Raji (cell line): ENCODE measurements at regions not wholly inside any gene's neighbourhood (a gene's known extent, or its start where the extent isn't known, plus 50 kb on each side); places are given as distances from the start of the nearest gene placed in this dataset.

Experiments used
- POLR2A ChIP-seq: IDR thresholded peaks from 2 replicates; pipeline ENCODE4 v1.6.1; 2011; ENCODE audit warnings: low read depth, low read length, control low read depth; ENCODE audit not compliant: insufficient read depth

DNA sequence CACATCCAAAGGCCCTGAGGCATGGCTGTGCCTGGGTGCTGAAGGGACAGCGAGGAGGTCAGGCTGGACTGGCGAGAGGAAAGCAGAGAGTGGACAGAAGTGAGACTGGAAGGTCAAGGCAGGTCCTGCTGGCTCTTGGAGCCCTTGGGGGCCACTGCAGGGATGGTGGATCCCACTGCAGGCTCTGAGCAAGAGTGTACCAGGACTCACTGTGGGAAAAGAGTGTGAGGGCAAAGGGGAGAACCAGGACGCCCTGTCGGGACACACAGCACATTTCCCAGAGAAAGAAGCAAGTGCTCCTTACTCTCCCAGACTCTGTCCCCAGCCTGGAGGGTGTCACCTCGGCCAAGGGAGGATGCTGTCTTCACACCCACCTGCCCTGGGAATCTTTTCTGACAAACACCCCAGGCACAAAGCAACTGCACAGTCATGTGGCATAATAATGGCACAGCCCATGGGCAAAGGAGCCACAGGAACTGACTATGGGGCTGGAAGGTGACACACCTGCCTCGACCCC is 172.3 kb upstream of the CST7 start:
- TF ChIP-seq POLR2A = no peak

DNA sequence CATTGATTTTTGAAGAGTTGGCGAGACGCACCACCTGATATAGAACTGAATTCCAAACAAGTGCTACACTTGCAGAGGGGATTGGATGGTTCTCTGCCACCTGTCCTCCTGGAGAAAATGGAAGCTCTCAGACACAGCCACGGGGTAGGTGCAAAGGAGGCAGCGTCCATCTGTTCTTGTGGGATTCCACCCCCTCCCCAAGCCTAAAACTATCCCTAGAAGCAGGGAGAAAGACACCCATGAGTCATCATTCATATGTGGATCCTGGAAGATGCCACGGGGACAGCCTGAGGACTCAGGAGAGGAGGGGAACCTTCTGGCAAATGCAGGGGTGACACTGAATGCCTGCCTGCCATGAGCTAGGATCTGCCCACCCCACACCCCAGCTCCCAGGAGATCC is 171.3 kb upstream of the CST7 start:
- no peak for TF ChIP-seq POLR2A

DNA sequence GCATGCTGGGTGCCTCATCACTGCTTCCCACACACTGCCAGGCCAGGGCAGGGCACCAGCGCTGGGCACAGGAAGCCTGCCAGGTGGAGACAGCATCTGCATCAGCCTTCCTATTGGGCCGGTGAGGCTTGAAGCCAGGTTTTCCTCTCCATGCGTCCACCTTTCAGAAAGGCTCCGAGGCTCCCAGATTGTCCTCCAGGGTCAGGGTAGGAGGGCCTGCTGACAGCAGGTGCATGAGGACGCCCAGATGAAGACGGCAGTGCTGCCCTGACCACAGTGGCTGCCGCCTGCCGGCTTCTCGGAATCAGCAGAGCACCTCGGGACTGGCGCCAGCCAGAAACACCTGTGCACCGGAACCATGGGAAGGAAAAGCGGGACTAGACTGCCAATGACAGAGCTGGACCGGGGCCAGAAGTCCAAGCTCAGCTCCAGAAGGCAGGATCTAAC is 170.5 kb upstream of the CST7 start:
- no peak for TF ChIP-seq POLR2A

DNA sequence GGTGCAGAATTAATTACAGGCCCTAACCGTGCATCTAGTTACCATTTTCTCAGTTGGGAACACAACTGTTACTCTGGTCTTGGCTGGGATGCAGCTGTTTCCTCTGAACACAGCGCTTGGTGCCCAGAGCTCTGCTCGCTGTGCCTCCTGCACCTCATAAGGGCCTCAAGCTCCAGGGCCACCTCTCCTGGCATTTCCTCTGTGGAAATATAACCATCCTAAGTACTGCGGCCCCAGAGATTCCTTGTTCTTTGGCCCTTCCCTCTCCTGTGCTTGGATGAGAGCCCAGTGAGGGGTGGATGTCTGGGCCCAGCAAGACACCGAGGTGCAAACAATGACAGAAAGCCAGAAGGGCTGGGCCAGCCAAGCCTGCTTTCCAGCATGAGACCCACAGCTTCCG is 169.9 kb upstream of the CST7 start:
- TF ChIP-seq POLR2A = no peak

DNA sequence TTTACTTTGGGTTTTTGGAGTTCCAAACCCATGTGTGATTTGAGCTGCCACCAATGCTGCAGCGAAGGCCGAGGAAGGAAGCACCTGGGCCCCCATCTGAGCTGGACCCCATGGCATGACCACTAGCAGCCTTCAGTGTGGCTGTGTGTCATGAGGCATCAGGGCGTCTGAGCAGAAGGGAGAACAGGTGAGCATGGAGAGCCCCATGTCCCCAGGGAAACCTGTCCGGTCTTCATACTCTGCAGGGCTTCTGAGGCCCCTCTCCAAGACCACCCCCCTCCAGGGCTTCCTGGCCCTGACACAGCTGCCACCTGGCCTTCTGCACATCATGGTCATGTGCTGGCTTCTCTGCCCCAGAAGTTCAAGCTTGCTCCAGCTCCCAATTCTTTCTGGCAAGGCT is 169.1 kb upstream of the CST7 start:
- no peak for TF ChIP-seq POLR2A

DNA sequence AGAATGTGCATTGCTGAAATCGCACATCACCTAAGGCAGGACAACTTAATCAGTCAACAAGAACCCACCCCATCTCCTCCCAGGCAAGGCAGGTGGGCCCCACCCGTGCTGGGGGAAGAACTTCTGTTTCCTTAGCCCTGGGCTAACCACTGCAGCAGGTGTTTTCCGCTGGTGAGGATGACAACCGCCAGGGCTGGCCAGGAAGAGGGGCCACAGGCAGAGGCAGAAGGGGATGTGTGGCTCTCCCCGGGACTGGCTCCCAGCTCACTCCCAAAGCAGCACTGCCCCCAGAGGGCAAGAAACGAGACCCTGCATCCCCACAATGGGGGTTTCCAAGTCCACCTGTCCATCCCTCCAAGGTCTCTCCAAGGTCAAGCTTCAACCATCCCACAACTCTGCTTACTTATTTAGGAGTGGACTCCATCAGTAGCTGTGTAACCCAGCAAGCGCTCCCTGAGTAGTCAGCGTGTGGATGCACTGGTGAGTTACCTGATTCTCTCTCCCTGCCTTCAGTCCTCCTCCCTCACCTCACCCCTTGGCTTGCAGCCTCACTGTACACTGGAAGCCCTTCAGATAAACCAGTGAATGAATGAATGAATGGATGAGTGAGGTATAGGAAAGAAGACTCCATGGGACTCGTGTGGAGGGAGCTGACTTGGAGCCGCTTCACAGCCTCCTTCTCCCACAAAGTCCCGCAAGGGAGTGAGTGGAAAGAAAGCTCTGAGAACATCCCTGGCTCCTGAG is 168.2 kb upstream of the CST7 start:
- TF ChIP-seq POLR2A = no peak

DNA sequence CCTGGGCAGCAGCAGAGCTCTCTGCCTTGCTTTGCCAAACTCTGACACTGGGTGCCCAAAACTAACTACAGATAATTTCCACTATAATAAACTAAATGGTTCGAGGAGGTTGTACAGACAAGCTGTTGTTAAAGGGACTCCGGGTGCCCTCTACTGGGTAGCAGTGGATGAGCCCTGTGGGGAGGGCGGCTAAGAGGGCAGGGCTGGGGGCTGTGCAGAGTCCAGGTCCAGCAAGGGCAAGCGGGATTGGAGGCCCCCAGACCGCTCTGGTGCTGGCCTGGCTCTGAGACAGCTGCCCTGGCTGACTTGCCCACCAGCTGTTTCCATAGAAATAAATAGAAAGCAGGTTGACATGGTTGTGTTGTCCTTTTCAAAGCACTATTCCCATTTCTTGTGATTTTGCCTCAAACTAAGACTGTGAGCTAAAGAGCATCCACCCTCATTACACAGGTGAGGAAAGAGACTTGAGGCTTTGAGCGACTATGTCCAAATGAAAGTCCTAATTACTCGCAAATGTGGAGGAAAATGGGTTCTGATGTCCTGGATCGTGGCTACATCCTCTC is 167.6 kb upstream of the CST7 start:
- TF ChIP-seq POLR2A = no peak

DNA sequence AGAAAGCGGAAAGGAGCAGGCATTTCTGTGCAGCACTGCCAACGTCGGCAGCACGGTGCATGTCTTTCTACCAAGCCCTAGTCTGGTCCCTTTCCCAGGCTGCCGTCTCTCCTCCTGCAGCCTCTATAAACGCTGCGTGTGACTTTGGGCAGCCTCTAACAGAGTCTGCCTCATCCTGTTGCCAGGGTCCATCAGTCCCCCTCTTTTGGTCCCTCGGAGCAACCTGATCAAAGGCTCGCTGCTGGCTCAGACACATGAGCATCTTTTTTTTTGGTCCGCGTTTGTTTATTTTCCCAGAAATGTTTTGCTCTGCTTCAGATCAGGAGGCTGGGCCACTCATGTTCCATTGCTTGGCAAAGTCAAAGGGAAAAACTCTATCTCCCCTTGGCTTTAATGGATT is 166.8 kb upstream of the CST7 start:
- no peak for TF ChIP-seq POLR2A

DNA sequence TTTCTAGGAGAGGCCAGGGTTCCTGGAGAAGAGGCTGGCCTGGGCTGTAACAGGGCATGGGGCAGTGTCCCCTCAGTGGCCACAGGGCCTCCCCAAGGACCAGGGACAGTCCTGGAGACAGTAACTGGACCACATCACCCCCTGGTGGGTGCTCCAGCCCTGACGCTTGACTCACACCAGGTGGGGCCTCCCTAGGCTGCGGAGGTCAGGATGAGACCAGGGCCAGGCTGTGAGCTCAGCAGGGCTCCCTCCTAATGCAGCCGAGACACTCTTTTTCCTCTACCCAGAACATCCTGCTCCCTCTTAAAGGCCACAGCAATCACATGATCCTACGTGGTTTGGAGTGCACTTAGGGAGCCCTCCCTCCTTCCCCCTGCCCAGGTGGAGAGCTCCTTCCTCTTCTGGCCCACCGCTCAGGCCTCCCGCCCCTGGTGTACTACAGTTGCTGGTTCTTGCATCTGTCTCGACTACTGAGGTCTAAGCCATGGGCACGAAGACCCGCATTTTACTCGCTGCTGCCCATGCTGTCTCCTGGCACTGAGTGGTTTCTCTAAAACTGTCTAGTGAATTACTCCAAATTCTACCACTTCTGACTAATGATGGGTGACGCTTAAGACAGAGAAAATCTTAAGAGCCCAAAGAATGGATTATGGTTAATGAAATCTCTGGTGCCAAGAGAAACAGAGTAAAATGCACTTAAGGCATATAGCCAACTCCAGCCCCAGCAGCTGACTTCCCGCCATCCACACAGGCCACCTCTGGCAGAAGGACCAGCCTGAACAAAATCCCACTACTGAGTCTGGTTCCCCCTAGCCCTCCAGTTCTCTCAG is 166.1 kb upstream of the CST7 start:
- TF ChIP-seq POLR2A = no peak

DNA sequence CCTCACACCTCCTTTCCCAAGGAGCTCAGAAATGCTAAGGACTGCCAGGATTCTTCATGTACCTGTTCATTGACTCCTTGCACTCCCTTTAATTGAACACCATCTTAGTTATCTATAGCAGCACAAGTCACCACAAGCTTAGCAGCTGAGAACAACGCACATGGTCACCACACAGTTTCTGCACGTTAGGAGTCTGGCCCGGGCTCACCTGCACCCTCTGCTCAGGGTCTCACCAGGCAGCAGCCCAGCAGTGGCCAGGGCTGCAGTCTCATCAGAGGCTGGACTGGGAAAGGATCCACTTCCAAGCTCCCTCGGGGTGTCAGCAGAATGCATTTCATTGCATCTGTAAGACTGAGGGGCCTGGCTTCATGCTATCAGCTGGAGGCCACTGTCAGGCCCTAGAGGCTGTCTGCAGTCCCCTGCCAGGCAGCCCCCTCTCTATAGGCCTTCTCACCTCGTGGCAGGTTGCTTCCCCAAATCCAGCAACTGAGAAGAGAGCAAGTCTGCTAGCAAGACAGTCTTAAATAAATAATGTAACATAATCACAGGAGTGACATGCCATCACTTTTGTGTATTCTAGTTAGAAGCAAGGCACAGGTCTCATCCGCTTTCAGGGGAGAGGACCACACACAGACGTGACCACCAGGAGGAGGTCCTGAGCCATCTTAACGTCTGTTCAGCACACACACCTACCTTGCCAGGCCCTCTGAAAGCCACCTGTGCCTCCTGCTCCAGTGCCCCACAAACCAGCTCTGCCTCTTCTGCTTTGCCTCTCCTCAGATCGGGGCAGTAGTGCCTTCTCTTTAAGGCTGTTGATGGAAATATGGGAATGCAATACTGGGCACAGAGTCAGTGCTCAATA is 165.2 kb upstream of the CST7 start:
- no peak for TF ChIP-seq POLR2A

DNA sequence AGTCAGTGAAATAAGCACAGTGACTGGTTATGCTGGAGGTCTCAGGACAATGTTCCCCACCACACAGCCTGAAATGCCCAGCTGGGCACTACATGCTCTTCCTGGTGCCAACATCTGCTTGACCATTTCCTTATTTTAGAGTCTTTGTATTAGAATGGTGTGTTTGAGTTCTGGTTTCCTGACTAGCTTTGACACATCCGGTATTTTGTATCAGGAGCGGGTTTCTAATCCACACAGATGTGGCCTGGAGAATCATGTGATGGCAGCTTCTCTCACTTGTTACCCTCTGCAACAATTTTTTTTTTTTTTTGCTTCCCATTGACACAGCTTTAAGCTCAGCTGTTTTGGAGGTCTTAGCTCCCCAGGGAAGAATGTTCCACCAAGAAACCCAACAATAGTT is 164.5 kb upstream of the CST7 start:
- TF ChIP-seq POLR2A = no peak

DNA sequence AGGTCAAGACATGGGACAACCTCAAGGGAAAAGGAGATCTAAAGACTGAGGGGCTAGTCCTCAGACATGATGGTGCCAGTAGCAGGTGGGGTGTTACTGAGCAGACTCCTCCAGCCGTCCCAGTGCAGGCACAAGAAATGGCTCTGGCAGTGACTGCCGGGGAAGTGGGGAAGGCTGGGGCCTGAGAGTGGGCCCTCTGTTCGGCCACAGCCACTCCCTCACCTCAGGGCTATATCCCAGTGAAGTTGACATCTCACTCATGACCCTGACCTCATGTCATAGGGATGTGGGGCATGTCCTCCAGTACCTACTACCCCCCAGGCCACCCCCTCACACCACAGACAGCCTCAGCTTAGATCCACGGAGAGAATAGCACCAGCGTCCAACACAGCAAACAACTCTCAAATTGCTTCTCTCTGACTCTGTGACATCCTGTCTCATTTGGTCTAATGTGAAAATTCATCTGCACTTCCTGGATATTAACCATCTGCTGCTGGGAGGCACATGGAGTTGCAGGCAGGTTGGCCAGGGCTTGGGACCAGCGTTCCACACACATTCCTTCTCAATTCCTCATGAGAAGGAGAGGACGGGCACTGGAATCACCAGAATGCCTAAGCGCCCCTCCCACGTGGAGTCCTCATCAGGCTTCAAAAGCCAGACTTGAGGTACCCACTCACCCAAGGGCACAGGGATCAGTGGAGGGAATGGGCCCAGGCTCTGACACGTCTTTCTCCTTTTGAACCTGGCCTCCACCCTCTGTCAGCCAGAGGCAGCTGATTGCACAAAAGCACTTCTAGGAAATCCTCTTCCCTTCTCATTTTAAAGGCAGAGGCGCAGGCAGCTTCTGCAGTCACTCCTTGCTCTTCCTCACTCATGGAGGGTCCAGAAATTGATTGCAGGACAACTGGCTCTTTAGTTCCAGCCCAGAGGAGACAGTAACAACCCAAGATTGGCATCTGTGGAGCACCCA is 163.6 kb upstream of the CST7 start:
- TF ChIP-seq POLR2A = no peak

DNA sequence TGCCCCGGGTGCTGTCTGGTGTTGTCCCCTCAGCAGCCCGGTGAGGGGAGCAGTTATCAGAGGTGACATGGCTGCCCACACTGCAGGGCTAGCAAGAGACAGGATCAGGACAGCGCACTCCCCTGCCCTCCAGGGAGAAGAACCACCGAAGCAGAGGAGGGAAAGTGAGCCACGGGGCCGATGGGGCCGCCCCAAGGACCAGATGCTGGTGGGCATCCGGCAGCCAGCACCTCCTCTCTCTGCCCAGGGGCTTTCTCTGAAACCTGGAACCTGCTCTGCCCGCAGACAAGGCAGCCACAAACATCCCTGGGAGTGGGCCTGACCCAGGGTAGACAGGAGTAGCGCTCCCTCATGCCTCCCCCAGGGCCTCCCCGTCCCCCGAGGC is 163.0 kb upstream of the CST7 start:
- no peak for TF ChIP-seq POLR2A

DNA sequence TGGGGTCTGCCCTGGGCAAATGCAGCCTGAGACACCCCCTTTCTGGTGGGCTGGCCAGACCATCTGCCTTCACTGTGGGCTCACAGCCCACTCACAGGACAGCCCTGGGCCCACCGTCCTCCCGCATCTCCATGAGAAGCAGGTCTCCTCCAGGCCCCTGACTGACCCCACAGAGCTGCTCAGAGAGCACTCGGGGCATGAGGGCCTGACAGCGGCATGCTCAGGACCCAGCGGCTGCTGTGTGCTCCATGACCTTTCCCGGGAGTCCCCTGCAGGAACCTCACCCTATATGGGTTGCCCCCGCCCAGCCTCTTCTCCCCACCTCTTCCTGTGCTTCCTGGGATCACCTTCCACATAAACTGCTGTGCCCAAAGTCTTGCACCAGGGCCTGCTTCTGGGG is 162.4 kb upstream of the CST7 start:
- no peak for TF ChIP-seq POLR2A
